ENCODE measurements at regions not wholly inside any gene's neighbourhood (a gene's known extent, or its start where the extent isn't known, plus 50 kb on each side); places are given as distances from the start of the nearest gene placed in this dataset.
A peak's percentile ranks its signal among the peaks of the same experiment; 100 is the strongest.

DNA sequence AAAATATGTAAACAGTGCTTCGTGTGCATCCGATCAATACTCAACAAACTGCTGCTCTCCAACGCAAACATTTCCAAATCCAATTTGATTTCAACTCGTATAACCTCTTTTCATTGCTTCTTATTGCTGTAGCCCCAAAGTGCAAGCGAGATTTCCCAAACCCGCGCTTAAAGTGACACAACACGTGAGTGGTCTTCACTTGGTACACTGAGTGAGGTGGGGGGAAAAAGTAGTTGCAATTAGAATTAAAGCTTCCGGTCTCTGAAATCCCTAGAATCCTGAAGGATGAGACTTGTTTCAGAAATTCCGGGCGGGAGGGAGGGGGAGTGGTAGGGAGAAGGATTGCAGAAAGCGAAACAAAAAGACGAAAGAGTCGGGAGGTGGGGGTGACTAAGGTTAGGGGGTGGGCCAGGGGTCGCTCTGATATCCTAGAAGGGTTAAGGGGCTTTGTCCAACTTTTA lies 387.5 kb downstream of the BCAT1 start:
- H3K4me3 ChIP-seq, result peak overlapping the region; percentile 58 to 76 (median 70)
- WGBS, 5 donors, result 0 to 2% (median 1%) methylated on average over 15 of the region's 15 CpGs
- intact Hi-C loops (cut with DNase I; ENCODE audit: low total_unique reads), result no loop called here
- no peaks in the 10 kb centered on the region for H3K36me3 ChIP-seq
- peak overlapping the region in 7 of 8 donors; percentile 69 to 84 (median 80) for H3K27ac ChIP-seq
- H3K27me3 ChIP-seq (replicated peaks in 1 of 7), result peaks cover 0 to 61% (median 11%) of the 10 kb centered on the region in 7 donors
- H3K9me3 ChIP-seq, result no peaks in the 10 kb centered on the region
- DNase-seq, result no peak
- TF ChIP-seq POLR2AphosphoS5 (IDR thresholded peaks at IDR 0.05) (no peak), POLR2A (IDR thresholded peaks at IDR 0.05) (no peak)
- TF ChIP-seq, protein P1, sequence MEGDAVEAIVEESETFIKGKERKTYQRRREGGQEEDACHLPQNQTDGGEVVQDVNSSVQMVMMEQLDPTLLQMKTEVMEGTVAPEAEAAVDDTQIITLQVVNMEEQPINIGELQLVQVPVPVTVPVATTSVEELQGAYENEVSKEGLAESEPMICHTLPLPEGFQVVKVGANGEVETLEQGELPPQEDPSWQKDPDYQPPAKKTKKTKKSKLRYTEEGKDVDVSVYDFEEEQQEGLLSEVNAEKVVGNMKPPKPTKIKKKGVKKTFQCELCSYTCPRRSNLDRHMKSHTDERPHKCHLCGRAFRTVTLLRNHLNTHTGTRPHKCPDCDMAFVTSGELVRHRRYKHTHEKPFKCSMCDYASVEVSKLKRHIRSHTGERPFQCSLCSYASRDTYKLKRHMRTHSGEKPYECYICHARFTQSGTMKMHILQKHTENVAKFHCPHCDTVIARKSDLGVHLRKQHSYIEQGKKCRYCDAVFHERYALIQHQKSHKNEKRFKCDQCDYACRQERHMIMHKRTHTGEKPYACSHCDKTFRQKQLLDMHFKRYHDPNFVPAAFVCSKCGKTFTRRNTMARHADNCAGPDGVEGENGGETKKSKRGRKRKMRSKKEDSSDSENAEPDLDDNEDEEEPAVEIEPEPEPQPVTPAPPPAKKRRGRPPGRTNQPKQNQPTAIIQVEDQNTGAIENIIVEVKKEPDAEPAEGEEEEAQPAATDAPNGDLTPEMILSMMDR (IDR thresholded peaks at IDR 0.05 in 8 of 11, conservative IDR thresholded peaks at IDR 0.05 in 3 of 11), result no peak
- peaks cover 0 to 46% (median 20%) of the 10 kb centered on the region in 6 donors for H3K4me1 ChIP-seq

DNA sequence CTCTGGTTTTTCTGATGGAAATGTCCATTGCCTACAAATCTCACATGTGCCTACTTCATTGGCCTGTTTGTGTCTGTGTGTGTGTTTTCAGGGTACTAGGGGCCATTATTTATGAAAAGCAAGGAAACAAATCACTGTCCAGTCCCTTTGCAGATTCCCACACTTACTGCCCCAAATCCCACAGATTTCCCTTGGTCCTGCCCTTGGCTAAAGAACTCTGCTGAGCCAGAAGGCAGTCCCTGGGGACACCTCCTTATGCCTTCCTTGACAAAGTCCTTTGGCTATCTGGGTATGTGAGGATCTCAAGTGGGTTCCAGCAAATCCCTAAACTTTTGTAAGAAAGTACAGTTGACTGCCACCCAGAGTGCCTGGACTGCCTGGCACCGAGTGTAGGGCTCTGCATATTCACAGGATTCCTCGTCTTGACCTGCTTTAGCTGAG lies 388.1 kb downstream of the BCAT1 start:
- Histone ChIP-seq H3K4me1 (peaks cover 0 to 46% (median 20%) of the 10 kb centered on the region in 6 donors), H3K27me3 (replicated peaks in 1 of 7) (peaks cover 0 to 61% (median 11%) of the 10 kb centered on the region in 7 donors), H3K27ac (peak overlapping the region in 7 of 8 donors; percentile 4 to 84 (median 77)), H3K9me3 (no peaks in the 10 kb centered on the region), H3K4me3 (peak overlapping the region in 6 of 8 donors; percentile 62 to 76 (median 70)), H3K36me3 (no peaks in the 10 kb centered on the region)
- no peak for TF ChIP-seq POLR2A (IDR thresholded peaks at IDR 0.05)
- no peak for TF ChIP-seq POLR2AphosphoS5 (IDR thresholded peaks at IDR 0.05)
- TF ChIP-seq, protein P1 (IDR thresholded peaks at IDR 0.05 in 8 of 11, conservative IDR thresholded peaks at IDR 0.05 in 3 of 11), result no peak
- no peak for DNase-seq
- intact Hi-C loops (cut with DNase I; ENCODE audit: low total_unique reads), result no loop called here
- WGBS, 5 donors, result 18 to 54% (median 29%) methylated on average over 2 of the region's 2 CpGs

GRCh38 chr12:24560192-24560775 lies 388.6 kb downstream of the BCAT1 start:
- no peak for TF ChIP-seq POLR2A (IDR thresholded peaks at IDR 0.05)
- no peak for TF ChIP-seq POLR2AphosphoS5 (IDR thresholded peaks at IDR 0.05)
- TF ChIP-seq, protein P1 (IDR thresholded peaks at IDR 0.05 in 8 of 11, conservative IDR thresholded peaks at IDR 0.05 in 3 of 11), result no peak
- no peak for DNase-seq
- H3K4me3 ChIP-seq, result peak overlapping the region in 2 of 8 donors; percentile 67 to 76
- no peaks in the 10 kb centered on the region for H3K9me3 ChIP-seq
- H3K27me3 ChIP-seq (replicated peaks in 1 of 7), result peaks cover 0 to 56% (median 11%) of the 10 kb centered on the region in 7 donors
- intact Hi-C loops (cut with DNase I; ENCODE audit: low total_unique reads), result no loop called here
- peak overlapping the region in 6 of 8 donors; percentile 45 to 84 (median 78) for H3K27ac ChIP-seq
- WGBS, 5 donors, result 36 to 61% (median 49%) methylated on average over 2 of the region's 2 CpGs
- no peaks in the 10 kb centered on the region for H3K36me3 ChIP-seq
- peaks cover 0 to 46% (median 20%) of the 10 kb centered on the region in 6 donors for H3K4me1 ChIP-seq

DNA sequence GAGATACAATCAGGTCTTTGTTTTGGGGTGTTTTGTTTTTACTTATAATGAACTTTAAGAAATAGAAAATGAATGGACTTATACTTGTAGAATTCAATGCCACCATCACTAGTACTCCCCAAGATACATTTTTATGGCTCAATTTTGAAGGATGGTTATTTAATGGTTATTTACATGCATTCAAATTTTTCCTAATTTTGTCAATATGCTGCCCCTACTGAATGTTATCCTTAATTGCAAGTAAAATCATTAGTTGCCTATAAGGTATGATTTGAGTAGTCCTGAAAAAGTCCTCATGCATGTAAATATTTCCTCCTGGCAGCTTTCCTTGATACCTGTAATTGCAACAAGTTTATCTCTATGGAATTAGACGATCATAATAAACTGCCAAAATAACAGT lies 391.2 kb downstream of the BCAT1 start:
- DNase-seq, result no peak
- no peak overlapping the region for H3K27ac ChIP-seq
- H3K36me3 ChIP-seq, result no peaks in the 10 kb centered on the region
- TF ChIP-seq, protein P1 (IDR thresholded peaks at IDR 0.05 in 8 of 11, conservative IDR thresholded peaks at IDR 0.05 in 3 of 11), result no peak
- TF ChIP-seq POLR2AphosphoS5 (IDR thresholded peaks at IDR 0.05) (no peak), POLR2A (IDR thresholded peaks at IDR 0.05) (no peak)
- peaks cover 0 to 29% (median 9%) of the 10 kb centered on the region in 6 donors for H3K4me1 ChIP-seq
- 82 to 96% (median 90%) methylated on average over 1 of the region's 1 CpG for WGBS, 5 donors
- H3K27me3 ChIP-seq (replicated peaks in 1 of 7), result peaks cover 0 to 34% (median 8%) of the 10 kb centered on the region in 7 donors
- intact Hi-C loops (cut with DNase I; ENCODE audit: low total_unique reads), result no loop called here
- no peaks in the 10 kb centered on the region for H3K9me3 ChIP-seq
- no peak overlapping the region for H3K4me3 ChIP-seq

Measured in spleen (tissue), 11 donors.